ENCODE measurements at regions not wholly inside any gene's neighbourhood (a gene's known extent, or its start where the extent isn't known, plus 50 kb on each side); places are given as distances from the start of the nearest gene placed in this dataset.
A peak's percentile ranks its signal among the peaks of the same experiment; 100 is the strongest.

DNA sequence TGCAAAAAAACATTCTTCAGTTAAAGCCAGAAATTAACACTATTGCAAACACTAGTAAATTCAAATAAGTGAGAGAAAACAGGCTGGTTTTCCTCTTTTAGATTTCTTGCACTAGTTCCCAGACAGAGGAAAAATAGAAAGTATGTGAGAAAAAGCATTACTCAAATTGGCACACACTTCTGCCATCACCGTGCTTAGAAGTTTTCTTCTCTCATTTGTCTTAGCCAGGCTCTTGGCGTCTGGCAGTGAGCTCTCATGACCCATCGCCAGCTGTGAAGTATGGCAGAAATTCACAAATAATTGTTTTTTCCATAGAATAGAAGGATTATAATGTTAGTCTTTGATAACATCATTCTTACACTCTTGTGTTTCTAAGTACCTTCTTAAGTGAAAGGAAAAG, 515.9 kb downstream of the GBE1 start:
- DNase-seq (ENCODE audit: low read depth) = no peak
- TF ChIP-seq, protein P1, sequence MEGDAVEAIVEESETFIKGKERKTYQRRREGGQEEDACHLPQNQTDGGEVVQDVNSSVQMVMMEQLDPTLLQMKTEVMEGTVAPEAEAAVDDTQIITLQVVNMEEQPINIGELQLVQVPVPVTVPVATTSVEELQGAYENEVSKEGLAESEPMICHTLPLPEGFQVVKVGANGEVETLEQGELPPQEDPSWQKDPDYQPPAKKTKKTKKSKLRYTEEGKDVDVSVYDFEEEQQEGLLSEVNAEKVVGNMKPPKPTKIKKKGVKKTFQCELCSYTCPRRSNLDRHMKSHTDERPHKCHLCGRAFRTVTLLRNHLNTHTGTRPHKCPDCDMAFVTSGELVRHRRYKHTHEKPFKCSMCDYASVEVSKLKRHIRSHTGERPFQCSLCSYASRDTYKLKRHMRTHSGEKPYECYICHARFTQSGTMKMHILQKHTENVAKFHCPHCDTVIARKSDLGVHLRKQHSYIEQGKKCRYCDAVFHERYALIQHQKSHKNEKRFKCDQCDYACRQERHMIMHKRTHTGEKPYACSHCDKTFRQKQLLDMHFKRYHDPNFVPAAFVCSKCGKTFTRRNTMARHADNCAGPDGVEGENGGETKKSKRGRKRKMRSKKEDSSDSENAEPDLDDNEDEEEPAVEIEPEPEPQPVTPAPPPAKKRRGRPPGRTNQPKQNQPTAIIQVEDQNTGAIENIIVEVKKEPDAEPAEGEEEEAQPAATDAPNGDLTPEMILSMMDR (IDR thresholded peaks at IDR 0.05; ENCODE audit: insufficient read depth, low read depth, low read length) = no peak
- no peak overlapping the region for H3K4me3 ChIP-seq (ENCODE audit: low read depth, low read length)

DNA sequence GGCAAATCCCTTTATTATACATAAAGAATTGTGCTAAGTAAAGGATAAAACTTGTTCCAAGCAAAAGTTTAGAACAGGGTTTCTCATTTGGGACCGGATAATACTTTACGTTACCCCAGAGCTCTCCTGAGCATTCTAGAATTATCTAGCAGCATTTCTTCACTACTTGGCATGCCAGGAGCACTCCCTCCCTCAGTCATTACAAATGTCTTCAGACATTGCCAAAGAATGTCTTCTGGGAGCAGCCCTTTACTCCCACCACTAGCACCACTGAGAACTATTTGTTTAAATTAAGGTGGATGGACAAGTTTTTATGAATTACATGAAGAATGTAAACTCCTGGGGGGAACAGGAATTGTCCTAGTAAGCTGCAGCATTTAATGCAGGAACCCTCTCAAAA, 516.4 kb downstream of the GBE1 start:
- TF ChIP-seq, protein P1 (IDR thresholded peaks at IDR 0.05; ENCODE audit: insufficient read depth, low read depth, low read length) = no peak
- no peak for DNase-seq (ENCODE audit: low read depth)
- no peak overlapping the region for H3K4me3 ChIP-seq (ENCODE audit: low read depth, low read length)

DNA sequence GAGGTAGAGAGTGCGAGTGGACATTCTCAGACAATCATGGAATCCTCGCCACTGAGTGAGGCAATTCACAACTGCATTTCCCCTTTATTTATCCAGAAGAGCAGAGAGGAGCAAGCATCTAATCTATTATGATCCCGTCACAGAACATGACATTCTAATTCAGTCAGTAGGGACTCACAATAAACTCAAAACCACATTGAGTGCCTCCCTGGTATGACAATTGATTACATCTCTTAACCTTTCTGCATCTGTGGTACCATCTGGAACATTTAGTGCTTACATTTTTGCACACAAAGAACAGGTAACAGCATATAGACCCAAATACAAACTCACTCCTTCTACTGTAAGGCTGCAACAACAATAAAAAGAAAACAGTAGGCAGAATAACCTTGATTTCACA, 517.2 kb downstream of the GBE1 start:
- no peak for DNase-seq (ENCODE audit: low read depth)
- no peak overlapping the region for H3K4me3 ChIP-seq (ENCODE audit: low read depth, low read length)
- TF ChIP-seq, protein P1 (IDR thresholded peaks at IDR 0.05; ENCODE audit: insufficient read depth, low read depth, low read length) = no peak

DNA sequence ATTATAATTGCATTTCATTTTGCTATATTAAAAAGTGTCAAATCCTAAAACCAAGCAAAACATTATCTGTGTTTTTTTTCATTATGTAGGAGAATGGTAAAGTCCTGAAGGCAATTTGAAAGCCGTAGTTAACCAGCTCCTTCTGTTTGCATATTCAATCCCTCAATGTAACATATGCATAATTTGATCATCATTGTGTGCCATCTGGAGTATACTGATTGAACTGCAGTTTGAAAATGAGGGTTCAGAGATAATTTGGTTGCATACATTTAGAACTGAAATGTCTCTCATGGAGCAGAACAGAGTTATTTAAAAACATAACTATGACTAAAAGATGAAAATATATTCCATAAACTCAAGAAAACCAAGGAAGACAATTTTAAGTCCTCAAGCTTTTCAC, 518.6 kb downstream of the GBE1 start:
- TF ChIP-seq, protein P1 (IDR thresholded peaks at IDR 0.05; ENCODE audit: insufficient read depth, low read depth, low read length) = peak; percentile 35
- H3K4me3 ChIP-seq (ENCODE audit: low read depth, low read length) = no peak overlapping the region
- peak; percentile 5 for DNase-seq (ENCODE audit: low read depth)

DNA sequence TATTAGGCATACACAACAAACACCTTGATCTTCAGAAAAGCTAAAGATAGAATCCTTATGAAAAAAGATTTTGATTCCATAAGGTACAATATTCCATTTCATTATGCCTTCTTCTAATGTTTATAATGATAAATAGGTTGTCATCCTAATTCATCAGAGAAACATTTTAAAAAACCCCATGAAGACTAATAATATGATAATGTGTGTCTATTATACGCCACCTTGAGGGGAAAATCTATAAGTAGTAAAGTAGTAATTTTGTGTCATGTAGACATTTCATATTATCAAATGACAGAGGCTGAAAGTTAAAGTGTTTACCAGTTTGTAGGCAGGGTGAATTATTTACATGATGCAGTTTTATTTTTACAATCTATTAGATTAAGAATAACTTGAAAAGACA, 524.3 kb downstream of the GBE1 start:
- no peak overlapping the region for H3K4me3 ChIP-seq (ENCODE audit: low read depth, low read length)
- no peak for DNase-seq (ENCODE audit: low read depth)
- TF ChIP-seq, protein P1 (IDR thresholded peaks at IDR 0.05; ENCODE audit: insufficient read depth, low read depth, low read length) = no peak

DNA sequence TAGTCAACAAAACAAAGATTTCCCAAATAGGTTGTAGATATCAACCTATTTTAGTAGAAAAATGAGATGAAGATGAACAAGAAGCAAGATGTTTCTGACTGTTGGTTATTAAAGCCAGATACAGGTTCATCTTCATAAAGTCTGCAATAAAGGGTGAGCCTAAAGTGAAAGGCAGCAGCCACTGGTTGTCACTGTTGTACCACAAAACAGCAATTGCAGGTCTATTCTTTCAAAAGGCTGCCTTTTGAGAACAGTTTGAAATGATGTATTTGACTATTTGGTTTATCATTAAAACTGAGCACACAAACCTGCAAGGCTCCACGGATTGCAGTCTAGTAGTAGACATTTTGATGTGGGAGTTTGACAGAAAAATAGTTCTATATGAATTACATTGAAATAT, 543.4 kb downstream of the GBE1 start:
- TF ChIP-seq, protein P1 (IDR thresholded peaks at IDR 0.05; ENCODE audit: insufficient read depth, low read depth, low read length) = no peak
- DNase-seq (ENCODE audit: low read depth) = peak; percentile 2
- H3K4me3 ChIP-seq (ENCODE audit: low read depth, low read length) = no peak overlapping the region

DNA sequence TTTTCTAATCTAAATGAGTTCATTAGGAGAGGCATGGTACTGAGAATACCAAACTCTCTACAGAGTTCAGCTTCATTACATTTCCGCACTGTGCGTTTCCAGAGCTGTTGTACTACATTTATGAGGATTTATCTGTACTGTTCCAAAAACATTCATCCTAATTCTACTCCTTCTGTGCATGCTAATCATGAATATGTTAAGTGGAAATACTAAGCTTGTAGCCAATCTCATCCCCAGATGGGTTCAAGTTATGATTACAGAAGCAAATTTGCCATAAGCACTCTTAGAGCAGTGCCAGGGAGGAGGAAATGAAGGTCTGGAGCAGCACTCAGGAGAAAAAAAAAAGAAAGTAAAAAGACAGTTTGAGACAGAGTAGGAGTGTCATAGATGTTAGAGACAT, 544.3 kb downstream of the GBE1 start:
- TF ChIP-seq, protein P1 (IDR thresholded peaks at IDR 0.05; ENCODE audit: insufficient read depth, low read depth, low read length) = no peak
- DNase-seq (ENCODE audit: low read depth) = no peak
- no peak overlapping the region for H3K4me3 ChIP-seq (ENCODE audit: low read depth, low read length)

Data from fibroblast of villous mesenchyme (primary cell).